H9 (cell line): ENCODE measurements at regions not wholly inside any gene's neighbourhood (a gene's known extent, or its start where the extent isn't known, plus 50 kb on each side); places are given as distances from the start of the nearest gene placed in this dataset.

Experiments
- DNase-seq: peaks from one replicate; pipeline ENCODE4 v3.0.0-alpha.2; 2017
- H2AFZ ChIP-seq: one replicate; pipeline ENCODE4 v1.6.1; 2013; ENCODE audit warnings: mild to moderate bottlenecking, low read length, control low read depth, moderate library complexity
- H2AK5ac ChIP-seq: 2 replicates; pipeline ENCODE4 v1.6.1; 2013; ENCODE audit warnings: low read length, control low read depth, mixed read lengths; ENCODE audit not compliant: insufficient read length
- H2BK120ac ChIP-seq: one replicate; pipeline ENCODE4 v1.6.1; 2013; ENCODE audit warnings: low read depth, mild to moderate bottlenecking, low read length, control low read depth, inconsistent platforms; ENCODE audit not compliant: poor library complexity, severe bottlenecking
- H2BK12ac ChIP-seq: 2 replicates; pipeline ENCODE4 v1.6.1; 2013; ENCODE audit warnings: low read length, control low read depth, mixed read lengths, low read depth; ENCODE audit not compliant: insufficient read length
- H2BK15ac ChIP-seq: 2 replicates; pipeline ENCODE4 v1.6.1; 2013; ENCODE audit warnings: low read depth, low read length, control low read depth
- H2BK20ac ChIP-seq: one replicate; pipeline ENCODE4 v1.6.1; 2013; ENCODE audit warnings: low read depth, mild to moderate bottlenecking, low read length, control low read depth, inconsistent platforms; ENCODE audit not compliant: poor library complexity, severe bottlenecking
- H2BK5ac ChIP-seq: 2 replicates; pipeline ENCODE4 v1.6.1; 2013; ENCODE audit warnings: low read length, control low read depth, mixed read lengths; ENCODE audit not compliant: insufficient read length
- H3K14ac ChIP-seq: 2 replicates; pipeline ENCODE4 v1.6.1; 2013; ENCODE audit warnings: low read length, control low read depth; ENCODE audit not compliant: insufficient read depth
- H3K18ac ChIP-seq: 2 replicates; pipeline ENCODE4 v1.6.1; 2013; ENCODE audit warnings: low read depth, mild to moderate bottlenecking, mixed read lengths, low read length, control low read depth; ENCODE audit not compliant: insufficient read length
- H3K23ac ChIP-seq: 2 replicates; pipeline ENCODE4 v1.6.1; 2013; ENCODE audit warnings: low read length, control low read depth, mixed read lengths, low read depth; ENCODE audit not compliant: insufficient read length
- H3K23me2 ChIP-seq: 2 replicates; pipeline ENCODE4 v1.6.1; 2013; ENCODE audit warnings: low read depth, mild to moderate bottlenecking, mixed read lengths, low read length, control low read depth; ENCODE audit not compliant: insufficient read length, poor library complexity, severe bottlenecking
- H3K27ac ChIP-seq: 2 replicates; pipeline ENCODE4 v1.5.1; 2013; ENCODE audit warnings: low read length, control low read depth, mixed read lengths, low read depth; ENCODE audit not compliant: insufficient read length
- H3K27me3 ChIP-seq: 2 replicates; pipeline ENCODE4 v1.6.1; 2013; ENCODE audit warnings: low read length, control low read depth, inconsistent platforms; ENCODE audit not compliant: insufficient read depth
- H3K4ac ChIP-seq: 2 replicates; pipeline ENCODE4 v1.6.1; 2013; ENCODE audit warnings: low read depth, mild to moderate bottlenecking, control low read depth, inconsistent platforms, low read length, moderate library complexity
- H3K4me1 ChIP-seq: 2 replicates; pipeline ENCODE4 v1.6.1; 2013; ENCODE audit warnings: low read length, control low read depth, inconsistent platforms; ENCODE audit not compliant: insufficient read depth
- H3K4me2 ChIP-seq: 2 replicates; pipeline ENCODE4 v1.6.1; 2013; ENCODE audit warnings: low read length, control low read depth, mixed read lengths; ENCODE audit not compliant: insufficient read length, insufficient read depth
- H3K56ac ChIP-seq: 2 replicates; pipeline ENCODE4 v1.6.1; 2013; ENCODE audit warnings: low read depth, mild to moderate bottlenecking, mixed read lengths, low read length, control low read depth; ENCODE audit not compliant: insufficient read length
- H3K79me1 ChIP-seq: 2 replicates; pipeline ENCODE4 v1.6.1; 2013; ENCODE audit warnings: low read depth, mild to moderate bottlenecking, moderate library complexity, low read length, control low read depth, inconsistent platforms; ENCODE audit not compliant: insufficient read depth, poor library complexity, severe bottlenecking
- H3K79me2 ChIP-seq: 2 replicates; pipeline ENCODE4 v1.6.1; 2013; ENCODE audit warnings: low read length, control low read depth, inconsistent platforms; ENCODE audit not compliant: insufficient read depth
- H3K9ac ChIP-seq: 2 replicates; pipeline ENCODE4 v1.6.1; 2013; ENCODE audit warnings: low read length, control low read depth, mixed read lengths; ENCODE audit not compliant: insufficient read length; ENCODE audit errors: extremely low read depth
- H3K9me3 ChIP-seq: one replicate; pipeline ENCODE4 v1.6.1; 2013; ENCODE audit warnings: low read depth, low read length, inconsistent platforms; ENCODE audit not compliant: control insufficient read depth
- H3T11ph ChIP-seq: one replicate; pipeline ENCODE4 v1.6.1; 2013; ENCODE audit warnings: mild to moderate bottlenecking, low read length, control low read depth, inconsistent platforms
- H4K20me1 ChIP-seq: one replicate; pipeline ENCODE4 v1.6.1; 2013; ENCODE audit not compliant: control insufficient read depth, insufficient read length, insufficient read depth
- H4K5ac ChIP-seq: 2 replicates; pipeline ENCODE4 v1.6.1; 2013; ENCODE audit warnings: low read depth, mild to moderate bottlenecking, mixed read lengths, low read length, control low read depth; ENCODE audit not compliant: insufficient read length
- H4K8ac ChIP-seq: replicated peaks from 2 replicates; pipeline ENCODE4 v1.6.1; 2013; ENCODE audit warnings: low read length, control low read depth, mixed read lengths, low read depth; ENCODE audit not compliant: insufficient read length
- H4K91ac ChIP-seq: 2 replicates; pipeline ENCODE4 v1.6.1; 2013; ENCODE audit warnings: low read depth, mild to moderate bottlenecking, moderate library complexity, mixed read lengths, low read length, control low read depth; ENCODE audit not compliant: insufficient read length
- H3K27ac Mint-ChIP-seq, 3 experiments: 2 replicates in 2 of 3; 3 replicates in 1 of 3; pipeline ENCODE4 v1.8.0; 2020 to 2021; ENCODE audit warnings: mixed read lengths in 3 of 3, mild to moderate bottlenecking in 1 of 3, moderate library complexity in 1 of 3
- H3K27me3 Mint-ChIP-seq: 2 replicates; pipeline ENCODE4 v1.8.0; 2021; ENCODE audit warnings: low read depth, mild to moderate bottlenecking, moderate library complexity, mixed read lengths
- H3K36me3 Mint-ChIP-seq, 3 experiments: 2 replicates in 2 of 3; 3 replicates in 1 of 3; pipeline ENCODE4 v1.8.0; 2020 to 2021; ENCODE audit warnings: low read depth in 3 of 3, mixed read lengths in 3 of 3; ENCODE audit not compliant: insufficient read depth in 1 of 3
- H3K4me1 Mint-ChIP-seq, 2 experiments: 2 replicates each; pipeline ENCODE4 v1.8.0; 2020; ENCODE audit warnings: mixed read lengths in 2 of 2
- H3K4me3 Mint-ChIP-seq, 2 experiments: 2 replicates in 1 of 2; 3 replicates in 1 of 2; pipeline ENCODE4 v1.8.0; 2020 to 2021; ENCODE audit warnings: mild to moderate bottlenecking in 2 of 2, mixed read lengths in 2 of 2, moderate library complexity in 1 of 2
- H3K9me3 Mint-ChIP-seq, 2 experiments: 2 replicates in 1 of 2; 3 replicates in 1 of 2; pipeline ENCODE4 v1.8.0; 2020; ENCODE audit warnings: mild to moderate bottlenecking in 2 of 2, mixed read lengths in 2 of 2, moderate library complexity in 1 of 2
- CTCF ChIP-seq: fragments of 200-600 bp; sonication (generic); conservative IDR thresholded peaks from 3 replicates; pipeline ENCODE4 v1.8.0; 2021; ENCODE audit warnings: antibody characterized with exemption, mild to moderate bottlenecking
- WGBS: extraction: QIAGEN DNeasy Blood & Tissue Kit; methylation state at CpG from one replicate; pipeline ENCODE4 v1.1.7; 2013; ENCODE audit warnings: missing lambda C conversion rate, low lambda C conversion rate, mixed read lengths; ENCODE audit not compliant: insufficient read length; ENCODE audit errors: extremely low coverage; 5-methylcytosine and 5-hydroxymethylcytosine counted together

DNA sequence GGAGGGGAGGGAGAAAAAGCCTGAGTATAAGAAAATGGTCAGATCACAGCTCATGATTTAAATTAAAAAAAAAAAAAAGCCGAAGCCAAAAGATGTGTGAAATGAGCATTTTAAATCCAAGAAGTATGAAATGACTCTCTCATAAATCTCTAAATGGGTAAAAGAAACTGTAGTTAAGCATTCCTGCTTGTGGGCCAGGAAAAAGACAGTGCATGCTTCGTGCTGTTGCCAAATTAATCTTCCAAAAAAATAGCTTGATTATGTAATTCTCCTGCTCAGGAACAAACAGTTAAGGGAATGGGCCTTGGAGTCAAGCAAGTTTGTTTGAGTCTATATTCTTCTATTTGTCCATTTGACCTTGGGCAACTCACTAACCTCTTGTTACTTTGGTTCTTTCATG, 325.4 kb upstream of the SEL1L start:
- no peak overlapping the region for H3K4ac ChIP-seq
- no peaks in the 10 kb centered on the region for H4K20me1 ChIP-seq
- no peak overlapping the region for H3K14ac ChIP-seq
- no peak overlapping the region for H2BK120ac ChIP-seq
- H4K5ac ChIP-seq, result no peak overlapping the region
- Mint-ChIP-seq H3K36me3 (peaks cover 11 to 28% (median 28%) of the 10 kb centered on the region in 3 experiments), H3K4me3 (no peak overlapping the region), H3K27ac (no peak overlapping the region), H3K4me1 (no peaks in the 10 kb centered on the region), H3K27me3 (no peaks in the 10 kb centered on the region; the same call in 1 of the 2 replicates), H3K9me3 (peaks cover 33 to 45% of the 10 kb centered on the region in 2 experiments)
- no peaks in the 10 kb centered on the region for H3K23me2 ChIP-seq
- no peak overlapping the region for H3K18ac ChIP-seq
- H2BK5ac ChIP-seq, result no peak overlapping the region
- no peak overlapping the region for H4K91ac ChIP-seq
- no peak overlapping the region for H2AFZ ChIP-seq
- no peaks in the 10 kb centered on the region for H3K4me1 ChIP-seq
- H2BK12ac ChIP-seq, result no peak overlapping the region
- H3K9me3 ChIP-seq, result no peaks in the 10 kb centered on the region
- no peaks in the 10 kb centered on the region for H3K79me2 ChIP-seq
- H3K9ac ChIP-seq, result no peak overlapping the region
- no peaks in the 10 kb centered on the region for H3K79me1 ChIP-seq
- no peak for TF ChIP-seq CTCF
- H3T11ph ChIP-seq, result no peak overlapping the region
- no peak overlapping the region for H2BK15ac ChIP-seq
- no peak overlapping the region for H3K23ac ChIP-seq
- H2BK20ac ChIP-seq, result no peak overlapping the region
- no peak overlapping the region for H4K8ac ChIP-seq
- H2AK5ac ChIP-seq, result no peak overlapping the region
- H3K27ac ChIP-seq, result no peak overlapping the region
- DNase-seq, result no peak
- H3K27me3 ChIP-seq, result no peaks in the 10 kb centered on the region
- H3K56ac ChIP-seq, result no peak overlapping the region
- no CpG with 5 or more reads among the region's 2 CpGs for WGBS
- H3K4me2 ChIP-seq, result no peak overlapping the region
